RWPE1 (cell line): ENCODE measurements at regions not wholly inside any gene's neighbourhood (a gene's known extent, or its start where the extent isn't known, plus 50 kb on each side); places are given as distances from the start of the nearest gene placed in this dataset.

Experiments
- CTCF ChIA-PET: fragments of 350-600 bp; sonication (Branson Sonifier 250); formaldehyde crosslinking; extraction: SDS; loops from one replicate; lab custom pipeline; 2021; lab: Yijun Ruan, JAX
- POLR2A ChIA-PET: fragments of 400-600 bp; formaldehyde crosslinking; extraction: SDS; loops from one replicate; lab custom pipeline; 2020; ENCODE audit warnings: antibody characterized with exemption; ENCODE audit not compliant: low non-redundant PET; lab: Yijun Ruan, JAX
- DNase-seq: peaks from one replicate; pipeline ENCODE4 v3.0.0; 2012; ENCODE audit warnings: low spot score
- H3K27ac ChIP-seq: fragments of 450-650 bp; 2 replicates; pipeline ENCODE4 v1.5.1; 2017
- TF ChIP-seq, protein P1 (sequence below): fragments of 450-650 bp; conservative IDR thresholded peaks from 2 replicates; pipeline ENCODE4 v1.5.1; 2017; ENCODE audit warnings: low read depth, mild to moderate bottlenecking

DNA sequence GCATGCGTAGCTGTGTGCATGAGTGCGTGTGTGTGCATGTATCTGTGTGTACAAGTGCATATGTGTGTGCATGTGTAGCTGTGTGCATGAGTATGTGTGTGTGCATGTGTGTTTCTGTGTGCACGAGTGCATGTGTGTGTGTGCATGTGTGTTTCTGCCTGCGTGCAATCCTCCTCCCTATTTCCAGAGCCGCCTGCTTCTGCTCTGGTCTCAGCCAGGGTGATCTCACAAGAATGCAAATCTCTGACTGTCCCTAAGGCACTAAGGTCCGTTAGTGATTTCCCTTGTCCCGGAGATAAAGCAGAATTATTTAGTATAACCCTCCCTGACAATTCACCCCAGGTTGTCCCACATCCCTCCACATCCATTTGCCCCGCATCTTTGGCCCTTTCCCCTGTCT lies 530.3 kb downstream of the TCERG1L start:
- POLR2A ChIA-PET = no interaction called here
- no peak overlapping the region for H3K27ac ChIP-seq
- DNase-seq = no peak
- CTCF ChIA-PET = no interaction called here
- TF ChIP-seq, protein P1, sequence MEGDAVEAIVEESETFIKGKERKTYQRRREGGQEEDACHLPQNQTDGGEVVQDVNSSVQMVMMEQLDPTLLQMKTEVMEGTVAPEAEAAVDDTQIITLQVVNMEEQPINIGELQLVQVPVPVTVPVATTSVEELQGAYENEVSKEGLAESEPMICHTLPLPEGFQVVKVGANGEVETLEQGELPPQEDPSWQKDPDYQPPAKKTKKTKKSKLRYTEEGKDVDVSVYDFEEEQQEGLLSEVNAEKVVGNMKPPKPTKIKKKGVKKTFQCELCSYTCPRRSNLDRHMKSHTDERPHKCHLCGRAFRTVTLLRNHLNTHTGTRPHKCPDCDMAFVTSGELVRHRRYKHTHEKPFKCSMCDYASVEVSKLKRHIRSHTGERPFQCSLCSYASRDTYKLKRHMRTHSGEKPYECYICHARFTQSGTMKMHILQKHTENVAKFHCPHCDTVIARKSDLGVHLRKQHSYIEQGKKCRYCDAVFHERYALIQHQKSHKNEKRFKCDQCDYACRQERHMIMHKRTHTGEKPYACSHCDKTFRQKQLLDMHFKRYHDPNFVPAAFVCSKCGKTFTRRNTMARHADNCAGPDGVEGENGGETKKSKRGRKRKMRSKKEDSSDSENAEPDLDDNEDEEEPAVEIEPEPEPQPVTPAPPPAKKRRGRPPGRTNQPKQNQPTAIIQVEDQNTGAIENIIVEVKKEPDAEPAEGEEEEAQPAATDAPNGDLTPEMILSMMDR = no peak

DNA sequence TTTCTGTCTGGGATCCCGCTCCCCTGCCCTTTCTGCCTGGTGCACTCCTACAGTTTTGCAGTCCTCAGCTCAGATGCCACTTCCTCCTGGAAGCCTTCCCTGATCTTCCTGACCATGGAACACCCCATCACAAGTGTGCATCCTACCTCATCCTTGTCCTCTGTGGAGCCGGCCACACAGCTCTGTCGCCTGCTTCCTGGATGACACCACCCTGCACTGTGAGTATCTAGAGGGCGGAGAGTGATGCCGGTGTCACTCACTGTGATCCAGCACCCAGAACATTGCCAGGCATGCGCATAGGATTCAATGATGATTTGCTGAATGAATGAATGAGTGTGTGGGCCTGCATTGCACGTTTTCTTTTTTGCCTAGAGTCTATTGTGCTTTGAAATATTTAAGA lies 529.9 kb downstream of the TCERG1L start:
- no peak for DNase-seq
- CTCF ChIA-PET = interaction anchor here (0.7 kb wide), 1 partner anchor 9 kb away, joined by 3 read pairs; no protein-coding TSS in a partner anchor
- POLR2A ChIA-PET = no interaction called here
- TF ChIP-seq, protein P1 = no peak
- no peak overlapping the region for H3K27ac ChIP-seq

GRCh38 chr10:130782467-130782866 lies 529.1 kb downstream of the TCERG1L start:
- ChIA-PET CTCF (interaction anchor here (0.7 kb wide), 1 partner anchor 9 kb away, joined by 3 read pairs; no protein-coding TSS in a partner anchor), POLR2A (no interaction called here)
- H3K27ac ChIP-seq = no peak overlapping the region
- DNase-seq = no peak
- TF ChIP-seq, protein P1 = no peak

GRCh38 chr10:130784326-130784725 lies 527.2 kb downstream of the TCERG1L start:
- CTCF ChIA-PET = no interaction called here
- no peak for DNase-seq
- POLR2A ChIA-PET = no interaction called here
- TF ChIP-seq, protein P1 = no peak
- H3K27ac ChIP-seq = no peak overlapping the region

DNA sequence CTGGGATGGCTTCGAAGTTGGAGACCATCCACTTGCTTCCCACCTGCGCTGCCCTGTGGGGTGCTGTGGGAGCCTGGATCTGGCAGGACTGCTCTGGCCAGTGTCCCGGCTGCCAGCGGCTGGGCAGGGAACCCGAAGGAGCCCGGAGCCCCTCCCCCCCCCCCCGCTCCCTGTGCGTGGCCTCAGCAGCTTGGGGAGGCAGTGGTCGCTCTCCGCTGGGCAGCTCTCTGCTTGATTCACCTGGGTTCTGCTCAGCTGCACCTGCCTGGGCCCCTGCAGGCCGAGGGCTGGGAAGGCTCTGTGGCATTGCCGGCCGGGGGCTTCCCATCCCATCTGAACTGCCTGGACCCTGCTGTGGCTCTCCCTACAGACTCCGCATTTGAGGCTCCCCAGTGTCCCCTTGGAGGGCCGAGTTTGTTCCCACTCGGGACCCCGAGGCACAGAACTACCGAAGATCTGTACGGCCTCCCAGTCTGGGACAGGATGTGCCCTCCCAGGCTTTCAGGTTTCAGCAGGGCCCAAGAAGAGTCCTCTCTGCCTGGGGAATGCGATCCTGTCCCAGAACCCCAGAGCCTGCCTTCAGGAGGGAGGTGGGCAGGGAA lies 525.1 kb downstream of the TCERG1L start:
- POLR2A ChIA-PET = no interaction called here
- H3K27ac ChIP-seq = no peak overlapping the region
- DNase-seq = no peak

GRCh38 chr10:130787243-130787642 lies 524.3 kb downstream of the TCERG1L start:
- CTCF ChIA-PET = no interaction called here
- DNase-seq = no peak
- POLR2A ChIA-PET = no interaction called here
- no peak overlapping the region for H3K27ac ChIP-seq
- TF ChIP-seq, protein P1 = no peak

More for the DNA sequence above, 525.1 kb downstream of the TCERG1L start:
- CTCF ChIA-PET = no interaction called here
- TF ChIP-seq, protein P1 = no peak
